ENCODE measurements at regions not wholly inside any gene's neighbourhood (a gene's known extent, or its start where the extent isn't known, plus 50 kb on each side); places are given as distances from the start of the nearest gene placed in this dataset.

DNA sequence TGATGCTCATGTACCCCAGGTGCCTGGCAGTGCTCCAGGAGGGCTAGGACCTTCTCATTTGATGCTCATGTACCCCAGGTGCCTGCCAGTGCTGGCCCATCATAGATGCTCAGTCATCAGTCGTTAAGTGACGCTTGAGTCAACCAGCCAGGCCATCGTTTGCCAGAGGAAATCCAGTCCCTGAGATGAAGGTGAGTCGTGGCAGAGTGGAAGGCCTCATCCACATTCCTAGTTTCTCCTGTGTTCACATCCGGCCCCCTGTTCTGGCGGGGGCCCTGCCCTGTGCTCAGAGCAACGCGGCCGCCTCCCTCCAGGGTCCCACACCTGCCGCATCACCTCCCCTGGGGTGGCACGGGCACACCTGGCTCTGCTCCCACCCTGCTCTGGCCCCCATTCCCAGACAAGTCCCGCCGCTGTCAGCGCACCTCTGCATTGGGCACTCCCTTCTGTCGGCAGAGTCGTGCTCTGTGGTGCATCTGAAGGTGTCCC lies 279.9 kb downstream of the BRD1 start:
- DNase-seq (ENCODE audit: low spot score), result no peak

DNA sequence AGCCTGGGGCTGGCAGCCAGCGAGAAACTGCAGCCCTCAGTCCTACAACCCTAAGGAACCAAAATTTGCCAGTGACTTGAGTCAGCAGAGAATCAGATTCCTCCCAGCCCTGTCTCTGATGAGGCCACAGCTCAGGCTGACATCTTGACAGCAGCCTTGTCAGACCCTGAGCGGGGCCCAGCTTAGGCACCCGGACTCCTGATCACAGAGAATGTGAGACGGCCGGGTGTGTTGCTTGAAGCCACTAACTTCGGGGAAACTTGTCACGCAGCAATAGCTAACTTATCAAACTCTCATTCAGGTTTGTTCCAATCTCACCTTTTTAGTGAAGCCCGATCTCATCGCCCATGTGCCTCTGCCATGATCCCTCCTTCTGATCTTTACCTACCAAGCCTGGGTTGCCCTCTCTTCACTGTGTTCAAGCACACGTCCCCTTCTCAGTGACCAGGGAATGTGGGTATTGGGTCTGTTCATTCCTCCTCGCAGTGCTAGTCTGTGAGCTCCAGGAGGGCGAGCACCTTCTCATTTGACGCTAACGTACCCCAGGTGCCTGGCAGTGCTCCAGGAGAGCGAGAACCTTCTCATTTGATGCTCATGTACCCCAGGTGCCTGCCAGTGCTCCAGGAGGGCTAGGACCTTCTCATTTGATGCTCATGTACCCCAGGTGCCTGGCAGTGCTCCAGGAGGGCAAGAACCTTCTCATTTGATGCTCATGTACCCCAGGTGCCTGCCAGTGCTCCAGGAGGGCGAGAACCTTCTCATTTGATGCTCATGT lies 280.7 kb downstream of the BRD1 start:
- no peak for DNase-seq (ENCODE audit: low spot score)

GRCh38 chr22:49545606-49546005 lies 282.1 kb downstream of the BRD1 start:
- DNase-seq (ENCODE audit: low spot score), result no peak

GRCh38 chr22:49544286-49544685 lies 283.4 kb downstream of the BRD1 start:
- no peak for DNase-seq (ENCODE audit: low spot score)

DNA sequence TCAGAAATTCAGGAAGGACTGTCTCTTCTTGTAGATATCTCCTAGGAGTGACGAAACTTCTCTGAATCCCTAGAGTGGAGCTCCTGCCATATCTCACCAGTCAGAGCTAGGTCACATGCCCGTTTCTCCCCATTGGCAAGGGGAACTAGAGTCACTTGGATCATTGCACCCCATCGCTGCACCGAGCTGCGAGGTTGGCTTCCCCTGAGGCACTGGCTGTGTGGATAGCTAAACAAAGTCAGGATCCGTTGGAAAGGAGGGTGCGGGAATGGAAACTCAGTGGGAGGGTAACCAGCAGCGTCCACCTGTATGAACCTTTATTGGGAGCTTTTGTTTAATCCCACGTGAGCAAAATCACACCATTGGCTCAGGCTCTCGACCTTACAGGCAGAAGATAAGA lies 283.8 kb downstream of the BRD1 start:
- DNase-seq (ENCODE audit: low spot score), result no peak

DNA sequence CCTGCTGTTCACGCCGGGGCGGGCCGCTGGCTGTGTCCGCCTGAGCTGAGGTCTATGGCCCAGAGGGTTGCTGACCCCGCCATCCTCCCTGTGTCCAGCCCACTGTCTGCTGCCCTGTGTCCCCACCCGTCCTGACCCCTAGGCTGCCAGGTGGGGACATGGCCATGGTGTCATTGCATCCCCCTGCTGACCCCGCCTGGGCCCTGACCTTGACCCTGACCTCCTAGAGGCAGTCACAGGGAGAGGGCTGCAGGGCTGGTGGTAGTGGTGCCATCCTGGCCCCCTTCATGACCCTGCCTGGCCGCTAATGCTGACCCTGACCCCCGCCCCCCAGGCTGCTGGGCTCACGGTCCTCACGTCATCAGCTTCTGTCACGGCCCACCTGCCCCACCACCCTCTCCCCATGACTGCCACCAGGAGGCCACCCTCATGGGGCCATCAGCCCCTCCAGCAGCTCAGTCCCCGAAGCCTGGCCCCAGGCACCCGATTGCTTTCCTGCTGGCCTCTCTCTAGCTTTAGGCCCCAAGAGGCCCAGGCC lies 285.9 kb downstream of the BRD1 start:
- DNase-seq (ENCODE audit: low spot score), result no peak

GRCh38 chr22:49540913-49541692 lies 286.6 kb downstream of the BRD1 start:
- no peak for DNase-seq (ENCODE audit: low spot score)

DNA sequence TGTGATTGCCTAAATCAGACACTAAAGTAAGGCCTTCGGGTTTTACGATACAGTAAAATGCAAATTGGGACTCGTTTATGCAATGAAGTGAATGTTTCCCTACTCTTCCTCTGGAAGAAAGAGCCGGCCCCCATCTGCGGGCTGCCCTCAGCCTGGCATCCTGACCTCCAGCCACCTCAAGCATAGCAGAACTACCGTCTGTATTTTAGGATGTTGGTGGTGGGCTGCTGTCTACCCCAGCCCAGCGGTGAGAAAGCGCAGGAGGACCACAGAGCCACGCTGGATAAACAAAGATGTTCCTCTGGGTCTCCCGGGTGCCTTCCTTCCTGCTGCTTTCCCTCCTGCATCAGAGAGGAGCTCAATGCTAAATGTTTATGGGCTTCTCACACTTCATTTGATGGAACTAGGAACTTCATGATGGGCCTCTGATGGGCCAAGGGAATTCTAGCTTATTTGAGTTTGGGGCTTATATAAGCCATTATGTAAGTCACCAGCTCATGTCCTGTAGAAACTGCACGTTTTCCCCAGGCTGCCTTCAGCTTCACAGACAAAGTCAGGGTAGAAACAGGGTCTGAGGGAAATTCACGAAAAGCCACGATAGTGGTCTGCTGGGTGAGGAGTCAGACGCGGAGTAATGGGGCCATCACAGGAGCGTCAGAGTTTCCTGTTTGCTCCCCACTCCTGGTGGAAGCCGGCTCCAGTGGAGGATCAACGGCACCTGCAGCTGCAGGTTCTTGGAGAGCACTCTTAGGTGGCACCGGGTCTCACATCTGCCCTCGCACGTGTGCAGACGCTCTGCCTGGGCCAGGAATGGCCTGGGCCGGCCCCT lies 287.4 kb downstream of the BRD1 start:
- no peak for DNase-seq (ENCODE audit: low spot score)

DNA sequence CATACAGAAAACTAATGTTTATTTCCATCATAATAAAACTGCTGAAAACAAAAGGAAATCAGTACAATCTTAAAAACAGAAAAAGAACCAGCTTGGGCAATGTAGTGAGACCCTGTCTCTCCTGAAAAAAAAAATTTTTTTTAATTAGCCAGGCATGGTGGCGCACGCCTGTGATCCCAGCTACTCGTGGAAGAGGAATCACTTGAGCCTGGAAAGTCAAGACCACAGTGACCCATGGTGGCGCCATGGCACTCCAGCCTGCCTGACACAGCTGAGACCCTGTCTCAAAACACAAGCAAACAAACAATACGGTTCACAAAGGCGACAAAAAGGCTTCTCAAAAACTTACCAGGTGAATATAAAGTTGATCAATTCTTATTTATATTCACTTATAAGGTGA lies 289.7 kb downstream of the BRD1 start:
- no peak for DNase-seq (ENCODE audit: low spot score)

DNA sequence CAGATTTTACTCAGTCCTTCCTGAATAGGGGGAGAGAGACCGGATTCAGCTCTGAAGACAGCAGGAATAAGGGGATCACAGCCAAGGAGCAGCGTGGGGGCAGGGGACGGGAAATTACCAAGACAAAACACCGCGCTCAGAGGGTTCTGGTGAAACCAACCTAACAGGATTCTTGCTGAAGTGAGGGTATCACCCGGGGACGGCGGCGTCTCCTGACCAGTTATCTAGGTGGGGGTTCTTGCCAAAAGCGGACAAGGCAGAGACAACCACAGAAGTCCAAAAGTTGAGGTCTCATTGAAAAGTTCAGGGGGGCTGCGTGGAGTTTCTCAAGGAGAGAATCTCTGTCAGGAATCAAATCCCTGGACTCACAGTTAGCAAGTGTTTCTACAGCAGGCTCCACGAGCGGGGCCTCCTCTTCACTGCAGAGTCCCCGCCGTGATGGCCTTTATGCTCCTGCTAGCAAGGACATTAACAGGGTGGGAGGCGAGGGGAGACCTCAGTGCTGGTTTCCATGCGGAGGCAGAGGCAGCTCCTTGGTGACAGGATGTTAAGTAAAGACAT lies 291.0 kb downstream of the BRD1 start:
- DNase-seq (ENCODE audit: low spot score), result no peak

DNA sequence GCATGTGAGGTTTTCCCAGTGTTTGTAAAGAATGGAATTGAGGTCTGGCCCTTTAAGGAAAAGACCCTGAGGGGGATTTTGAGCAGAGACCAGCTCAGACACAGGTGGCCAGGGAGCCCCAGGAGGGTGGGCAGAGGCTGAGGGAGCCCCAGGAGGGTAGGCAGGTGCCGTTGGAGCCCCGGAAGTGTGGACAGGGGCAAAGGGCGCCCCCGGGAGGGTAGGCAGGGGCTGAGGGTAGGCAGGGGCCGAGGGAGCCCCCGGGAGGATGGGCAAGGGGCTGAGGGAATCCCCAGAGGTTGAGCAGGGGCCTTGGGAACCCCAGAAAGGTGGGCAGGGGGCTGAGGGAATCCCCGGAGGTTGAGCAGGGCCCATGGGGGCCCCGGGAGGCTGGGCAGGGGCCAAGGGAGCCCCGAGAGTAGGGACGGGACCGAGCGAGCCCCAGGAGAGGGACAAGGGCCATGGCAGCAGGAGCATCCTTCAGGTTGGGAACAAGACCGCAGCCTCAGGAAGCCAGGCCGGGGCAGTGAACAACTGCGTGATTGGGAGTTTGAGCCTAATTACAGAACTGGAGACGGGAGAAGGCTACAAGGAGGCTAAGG lies 292.0 kb downstream of the BRD1 start:
- no peak for DNase-seq (ENCODE audit: low spot score)

- no peak for DNase-seq (ENCODE audit: low spot score)
Observed at GRCh38 chr22:49535126-49535525, 292.5 kb downstream of the BRD1 start.

DNA sequence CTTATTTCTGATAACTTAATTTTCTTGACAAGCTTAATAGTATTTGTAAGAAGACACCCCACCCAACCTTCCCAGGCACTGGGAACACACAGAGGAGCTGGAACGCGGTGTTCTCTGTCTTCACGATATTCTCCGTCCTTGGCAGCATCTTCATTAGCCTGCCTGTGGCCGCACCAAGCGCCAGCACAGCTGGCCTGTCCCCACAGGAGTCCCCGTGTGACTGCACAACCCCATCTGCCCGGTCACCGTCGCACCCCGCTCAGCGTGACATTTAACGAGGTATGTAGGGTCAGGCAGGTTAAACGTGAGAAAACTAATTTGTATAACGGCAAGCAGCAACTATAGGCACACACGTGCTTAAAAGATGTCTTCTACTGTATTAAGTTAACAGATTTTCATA lies 293.3 kb downstream of the BRD1 start:
- no peak for DNase-seq (ENCODE audit: low spot score)

GRCh38 chr22:49533886-49534285 lies 293.8 kb downstream of the BRD1 start:
- no peak for DNase-seq (ENCODE audit: low spot score)

GRCh38 chr22:49532869-49533802 lies 294.5 kb downstream of the BRD1 start:
- DNase-seq (ENCODE audit: low spot score), result no peak

- no peak for DNase-seq (ENCODE audit: low spot score)
Observed at GRCh38 chr22:49531368-49531791, 296.3 kb downstream of the BRD1 start.

DNA sequence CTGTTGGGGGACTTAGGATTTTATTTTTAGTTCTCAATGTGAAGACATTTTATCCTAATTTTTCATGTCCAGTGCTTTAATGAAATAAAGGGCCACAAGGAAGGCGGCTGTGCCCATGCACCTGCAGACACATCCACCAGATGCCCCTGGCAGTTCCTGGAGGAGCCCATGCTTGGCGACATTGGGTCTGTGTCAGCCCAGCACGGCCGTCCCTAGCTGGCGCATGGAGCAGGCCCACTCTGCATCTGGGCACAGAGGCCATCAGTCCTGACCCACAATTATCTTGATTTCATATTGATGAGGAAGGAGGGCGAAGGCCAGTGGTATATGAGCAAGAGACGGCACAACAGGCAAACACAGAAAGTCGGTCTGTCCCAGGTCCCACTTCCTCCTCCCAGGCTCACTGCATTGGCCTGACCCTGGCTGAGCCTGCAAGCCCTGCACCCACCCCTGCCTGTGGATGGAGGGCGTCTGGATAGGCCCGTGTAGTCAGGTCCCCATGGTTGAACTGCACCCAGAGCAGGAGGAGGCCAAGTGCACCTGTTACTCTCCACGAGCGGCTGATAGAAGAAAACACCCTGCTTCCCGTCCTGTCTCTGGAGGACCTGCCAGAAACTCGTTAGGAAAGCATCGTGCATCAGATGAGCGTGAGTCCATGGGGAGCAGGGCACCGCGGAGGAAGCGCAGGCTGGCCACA lies 296.9 kb downstream of the BRD1 start:
- no peak for DNase-seq (ENCODE audit: low spot score)

- DNase-seq (ENCODE audit: low spot score), result no peak
Observed at GRCh38 chr22:49528420-49528720, 299.3 kb downstream of the BRD1 start.

DNA sequence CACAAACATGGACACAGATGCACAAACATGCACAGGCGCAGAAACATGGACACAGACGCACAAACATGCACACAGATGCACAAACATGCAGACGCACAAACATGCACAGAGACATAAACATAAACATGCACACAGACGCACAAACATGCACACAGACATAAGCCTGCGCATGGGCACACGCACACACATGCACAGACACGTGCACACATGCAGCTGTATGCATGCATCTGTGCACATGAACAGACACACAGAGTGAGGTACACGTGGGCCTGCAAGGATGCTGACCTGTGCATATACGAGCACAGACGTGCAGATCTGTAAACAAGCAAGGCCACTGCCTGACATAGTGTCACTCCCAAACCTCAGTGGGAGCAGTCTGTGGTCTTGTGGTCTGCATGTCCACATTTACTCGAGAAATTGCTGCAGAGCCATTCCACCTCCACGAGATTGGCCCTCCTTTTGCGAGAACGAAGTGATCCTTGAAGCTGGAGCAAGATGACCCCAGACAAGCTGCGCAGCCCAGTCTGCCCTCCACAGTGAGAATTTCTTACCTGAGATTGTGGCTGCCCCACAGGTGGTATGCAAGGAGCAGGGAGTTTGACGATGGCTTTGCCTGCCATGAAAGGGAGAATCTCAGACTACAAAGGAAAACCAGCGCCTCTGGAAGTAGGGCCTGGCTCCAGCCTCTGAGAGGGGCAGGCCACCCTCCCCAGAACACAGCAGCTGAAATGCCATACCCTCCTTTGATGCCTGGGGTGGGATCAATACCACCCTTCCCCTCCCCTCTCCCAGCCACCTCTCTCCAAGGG lies 299.9 kb downstream of the BRD1 start:
- no peak for DNase-seq (ENCODE audit: low spot score)

All from CD4-positive, alpha-beta T cell treated with Interleukin-2 at 100 ng/mL for 4 hours (primary cell).